Body of pancreas (tissue), 4 donors: ENCODE measurements at regions not wholly inside any gene's neighbourhood (a gene's known extent, or its start where the extent isn't known, plus 50 kb on each side); places are given as distances from the start of the nearest gene placed in this dataset.

Experiments used
- ATAC-seq: fragments of 150-250 bp; one replicate; pipeline ENCODE4 v1.9.1; 2016
- DNase-seq, 4 donors: peaks; one replicate each; pipeline ENCODE4 v3.0.0-alpha.2; 2019
- H3K27ac ChIP-seq, 4 donors: fragments of 200-600 bp; sonication (generic); 1 replicate in 3 of 4; 2 replicates in 1 of 4; pipeline versions ENCODE4 v1.5.1 to v1.6.1; 2016 to 2019; ENCODE audit warnings: mild to moderate bottlenecking in 1 of 4, mixed read lengths in 1 of 4, moderate library complexity in 1 of 4
- H3K27me3 ChIP-seq, 2 donors: fragments of 200-600 bp; sonication (generic); one replicate each; pipeline ENCODE4 v1.6.0; 2016; ENCODE audit warnings: mild to moderate bottlenecking in 1 of 2
- H3K36me3 ChIP-seq, 2 donors: fragments of 200-600 bp; sonication (generic); replicated peaks in 1 of 2; 2 replicates each; pipeline ENCODE4 v1.5.1; 2016; ENCODE audit warnings: low read depth in 2 of 2; ENCODE audit not compliant: insufficient read depth in 1 of 2
- H3K4me1 ChIP-seq: fragments of 200-600 bp; sonication (generic); one replicate; pipeline ENCODE4 v1.6.0; 2016
- H3K4me3 ChIP-seq, 2 donors: fragments of 200-600 bp; sonication (generic); 1 replicate in 1 of 2; 2 replicates in 1 of 2; pipeline ENCODE4 v1.5.1; 2016 to 2019
- H3K9me3 ChIP-seq, 3 donors: fragments of 200-600 bp; sonication (generic); 1 replicate in 2 of 3; 2 replicates in 1 of 3; pipeline ENCODE4 v1.5.1; 2016
- CTCF ChIP-seq, 7 experiments: fragments of 450-650 bp in 4 of 7; fragments of 200-600 bp in 3 of 7; sonication (generic) in 3 of 7; IDR thresholded peaks; one replicate each; pipeline ENCODE4 v1.5.1; 2016 to 2019; ENCODE audit warnings: antibody characterized with exemption in 7 of 7
- POLR2A ChIP-seq, 3 donors: fragments of 450-650 bp; IDR thresholded peaks; one replicate each; pipeline ENCODE4 v1.6.1; 2016; ENCODE audit warnings: antibody characterized with exemption in 3 of 3, mild to moderate bottlenecking in 2 of 3
- WGBS, 2 donors: methylation state at CpG; one replicate each; pipeline ENCODE4 v1.1.5; 2017; 5-methylcytosine and 5-hydroxymethylcytosine counted together
- intact Hi-C: fragments of 100-400 bp; cut with DNase I; formaldehyde crosslinking; loops from one replicate; pipeline ENCODE4 v1.15.1; 2023

DNA sequence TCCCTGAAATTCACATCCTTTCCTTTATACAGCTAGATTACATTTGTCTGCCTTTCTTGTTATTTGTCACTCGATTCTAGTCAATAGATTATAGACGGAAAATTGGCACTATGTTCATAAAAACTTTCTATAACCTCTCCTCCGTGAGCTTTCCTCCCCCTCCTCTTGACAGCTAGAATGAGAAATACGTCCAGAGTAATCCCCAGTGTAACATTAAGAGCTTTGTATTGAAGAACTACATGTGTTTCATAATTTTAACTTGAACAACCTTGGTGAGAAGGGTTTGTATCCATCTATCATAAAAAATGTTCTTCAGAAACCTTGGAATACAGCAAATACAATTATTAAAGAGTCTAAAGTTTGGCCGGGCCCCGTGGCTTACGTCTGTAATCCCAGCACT lies 1707.4 kb downstream of the PCDH7 start:
- ATAC-seq = no peak

GRCh38 chr4:32429151-32429550 lies 1709.0 kb downstream of the PCDH7 start:
- DNase-seq = no peak
- no peak for ATAC-seq

More for the DNA sequence above, 1707.4 kb downstream of the PCDH7 start:
- Histone ChIP-seq H3K9me3 (peaks cover 0 to 6% (median 0%) of the 10 kb centered on the region in 3 donors), H3K27me3 (no peaks in the 10 kb centered on the region), H3K4me3 (no peak overlapping the region), H3K36me3 (no peaks in the 10 kb centered on the region), H3K4me1 (no peaks in the 10 kb centered on the region), H3K27ac (no peak overlapping the region)
- TF ChIP-seq CTCF (IDR thresholded peaks at IDR 0.05) (no peak), POLR2A (IDR thresholded peaks at IDR 0.05) (no peak)
- intact Hi-C loops = no loop called here
- 53 to 63% methylated on average over 7 of the region's 7 CpGs for WGBS, 2 donors
- DNase-seq = no peak

DNA sequence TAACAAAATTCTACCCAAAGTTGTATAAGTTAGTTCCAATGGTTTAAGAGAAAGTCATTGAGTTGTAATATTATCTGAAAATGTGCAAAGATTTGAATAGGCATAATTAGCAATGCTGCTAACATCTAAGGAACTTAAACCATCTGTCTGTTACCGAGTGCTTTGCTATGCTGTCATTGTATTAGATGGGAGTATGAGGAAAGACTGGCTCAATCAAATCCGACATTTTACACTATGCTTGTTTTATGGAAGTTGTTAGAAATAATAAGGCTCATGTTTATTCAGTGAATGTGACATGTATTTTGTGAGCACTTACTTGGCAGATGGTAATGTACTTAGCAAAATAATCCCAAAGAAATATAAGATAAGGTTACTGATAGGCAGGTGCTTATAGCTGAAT lies 1715.1 kb downstream of the PCDH7 start:
- Histone ChIP-seq H3K9me3 (no peaks in the 10 kb centered on the region), H3K4me3 (no peak overlapping the region), H3K4me1 (no peaks in the 10 kb centered on the region), H3K27me3 (no peaks in the 10 kb centered on the region), H3K27ac (no peak overlapping the region), H3K36me3 (no peaks in the 10 kb centered on the region)
- no peak for DNase-seq
- no peak for ATAC-seq
- WGBS, 2 donors = 64 to 70% methylated on average over 2 of the region's 2 CpGs
- no peak for TF ChIP-seq POLR2A (IDR thresholded peaks at IDR 0.05)
- no peak for TF ChIP-seq CTCF (IDR thresholded peaks at IDR 0.05)
- intact Hi-C loops = no loop called here

More at GRCh38 chr4:32429151-32429550, 1709.0 kb downstream of the PCDH7 start:
- WGBS, 2 donors = 40% methylated on average over 2 of the region's 2 CpGs
- Histone ChIP-seq H3K4me1 (no peaks in the 10 kb centered on the region), H3K9me3 (peaks cover 0 to 1% (median 0%) of the 10 kb centered on the region in 3 donors), H3K36me3 (no peaks in the 10 kb centered on the region), H3K4me3 (no peak overlapping the region), H3K27me3 (no peaks in the 10 kb centered on the region), H3K27ac (no peak overlapping the region)
- TF ChIP-seq CTCF (IDR thresholded peaks at IDR 0.05) = no peak
- no peak for TF ChIP-seq POLR2A (IDR thresholded peaks at IDR 0.05)
- intact Hi-C loops = no loop called here

- ATAC-seq = no peak
Observed at GRCh38 chr4:32436816-32437215, 1716.6 kb downstream of the PCDH7 start.

More at GRCh38 chr4:32436816-32437215, 1716.6 kb downstream of the PCDH7 start:
- no peaks in the 10 kb centered on the region for H3K9me3 ChIP-seq
- DNase-seq = no peak
- no peaks in the 10 kb centered on the region for H3K36me3 ChIP-seq
- 57% methylated on average over 3 of the region's 3 CpGs for WGBS, 2 donors
- intact Hi-C loops = no loop called here
- no peak overlapping the region for H3K27ac ChIP-seq
- H3K4me1 ChIP-seq = no peaks in the 10 kb centered on the region
- H3K4me3 ChIP-seq = no peak overlapping the region
- H3K27me3 ChIP-seq = no peaks in the 10 kb centered on the region
- no peak for TF ChIP-seq POLR2A (IDR thresholded peaks at IDR 0.05)
- TF ChIP-seq CTCF (IDR thresholded peaks at IDR 0.05) = no peak
